K562 (cell line): ENCODE measurements at regions not wholly inside any gene's neighbourhood (a gene's known extent, or its start where the extent isn't known, plus 50 kb on each side); places are given as distances from the start of the nearest gene placed in this dataset.

ENCODE experiments used
- FOXA3 ChIP-seq, 2 experiments: fragments of 450-650 bp in 1 of 2; sonication (generic) in 1 of 2; formaldehyde crosslinking; IDR thresholded peaks in 1 of 2; conservative IDR thresholded peaks in 1 of 2; 2 replicates each; pipeline versions ENCODE4 v1.4.0 to v1.8.0; 2020 to 2022; ENCODE audit warnings: mild to moderate bottlenecking in 2 of 2, missing genetic modification reagents in 1 of 2
- MEIS2 ChIP-seq: fragments of 450-650 bp; IDR thresholded peaks from 2 replicates; pipeline ENCODE4 v1.6.1; 2014; ENCODE audit warnings: mild to moderate bottlenecking; ENCODE audit not compliant: partially characterized antibody
- RBBP5 ChIP-seq: fragments of 200-600 bp; sonication (generic); IDR thresholded peaks from 2 replicates; pipeline ENCODE4 v1.6.1; 2012; ENCODE audit warnings: borderline replicate concordance, mild to moderate bottlenecking, low read length, control low read depth, inconsistent platforms; ENCODE audit not compliant: insufficient read depth, poor library complexity, severe bottlenecking
- ZNF311 ChIP-seq: fragments of 250-450 bp; sonication (Bioruptor Pico); IDR thresholded peaks from 2 replicates; pipeline ENCODE4 v1.4.0; 2020; ENCODE audit warnings: mild to moderate bottlenecking, moderate library complexity
- ZNF77 ChIP-seq: fragments of 250-450 bp; sonication (Bioruptor Pico); IDR thresholded peaks from 2 replicates; pipeline ENCODE4 v1.5.0; 2020
- ZNF79 ChIP-seq: fragments of 250-450 bp; sonication (Bioruptor Pico); IDR thresholded peaks from 2 replicates; pipeline ENCODE4 v1.4.0; 2020; ENCODE audit warnings: low read depth, mild to moderate bottlenecking, moderate library complexity
- TF ChIP-seq, protein P1 (sequence below): fragments of 200-600 bp; sonication (generic); IDR thresholded peaks from one replicate; pipeline ENCODE4 v1.6.1; 2012; ENCODE audit warnings: mild to moderate bottlenecking, low read depth, low read length, inconsistent platforms
- TF ChIP-seq, protein P2 (sequence below), 3 experiments: fragments of 200-800 bp in 1 of 3; fragments of 250-450 bp in 1 of 3; fragments of 450-650 bp in 1 of 3; sonication (Bioruptor Pico) in 1 of 3; sonication (Bioruptor generic) in 1 of 3; formaldehyde crosslinking in 1 of 3; IDR thresholded peaks; 2 replicates each; pipeline versions ENCODE4 v1.6.1 to v1.8.0; 2016 to 2022; ENCODE audit warnings: mild to moderate bottlenecking in 2 of 3, missing genetic modification characterization in 2 of 3, missing compliant biosample characterization in 1 of 3, moderate library complexity in 1 of 3
- TF ChIP-seq, protein P3 (sequence below): fragments of 450-650 bp; formaldehyde crosslinking; IDR thresholded peaks from 2 replicates; pipeline ENCODE4 v1.4.0; 2022; ENCODE audit warnings: mild to moderate bottlenecking, moderate library complexity
- TF ChIP-seq, protein P4 (sequence below): fragments of 250-450 bp; sonication (Bioruptor Pico); IDR thresholded peaks from 2 replicates; pipeline ENCODE4 v1.4.0; 2020; ENCODE audit warnings: mild to moderate bottlenecking

- TF ChIP-seq, protein P1, sequence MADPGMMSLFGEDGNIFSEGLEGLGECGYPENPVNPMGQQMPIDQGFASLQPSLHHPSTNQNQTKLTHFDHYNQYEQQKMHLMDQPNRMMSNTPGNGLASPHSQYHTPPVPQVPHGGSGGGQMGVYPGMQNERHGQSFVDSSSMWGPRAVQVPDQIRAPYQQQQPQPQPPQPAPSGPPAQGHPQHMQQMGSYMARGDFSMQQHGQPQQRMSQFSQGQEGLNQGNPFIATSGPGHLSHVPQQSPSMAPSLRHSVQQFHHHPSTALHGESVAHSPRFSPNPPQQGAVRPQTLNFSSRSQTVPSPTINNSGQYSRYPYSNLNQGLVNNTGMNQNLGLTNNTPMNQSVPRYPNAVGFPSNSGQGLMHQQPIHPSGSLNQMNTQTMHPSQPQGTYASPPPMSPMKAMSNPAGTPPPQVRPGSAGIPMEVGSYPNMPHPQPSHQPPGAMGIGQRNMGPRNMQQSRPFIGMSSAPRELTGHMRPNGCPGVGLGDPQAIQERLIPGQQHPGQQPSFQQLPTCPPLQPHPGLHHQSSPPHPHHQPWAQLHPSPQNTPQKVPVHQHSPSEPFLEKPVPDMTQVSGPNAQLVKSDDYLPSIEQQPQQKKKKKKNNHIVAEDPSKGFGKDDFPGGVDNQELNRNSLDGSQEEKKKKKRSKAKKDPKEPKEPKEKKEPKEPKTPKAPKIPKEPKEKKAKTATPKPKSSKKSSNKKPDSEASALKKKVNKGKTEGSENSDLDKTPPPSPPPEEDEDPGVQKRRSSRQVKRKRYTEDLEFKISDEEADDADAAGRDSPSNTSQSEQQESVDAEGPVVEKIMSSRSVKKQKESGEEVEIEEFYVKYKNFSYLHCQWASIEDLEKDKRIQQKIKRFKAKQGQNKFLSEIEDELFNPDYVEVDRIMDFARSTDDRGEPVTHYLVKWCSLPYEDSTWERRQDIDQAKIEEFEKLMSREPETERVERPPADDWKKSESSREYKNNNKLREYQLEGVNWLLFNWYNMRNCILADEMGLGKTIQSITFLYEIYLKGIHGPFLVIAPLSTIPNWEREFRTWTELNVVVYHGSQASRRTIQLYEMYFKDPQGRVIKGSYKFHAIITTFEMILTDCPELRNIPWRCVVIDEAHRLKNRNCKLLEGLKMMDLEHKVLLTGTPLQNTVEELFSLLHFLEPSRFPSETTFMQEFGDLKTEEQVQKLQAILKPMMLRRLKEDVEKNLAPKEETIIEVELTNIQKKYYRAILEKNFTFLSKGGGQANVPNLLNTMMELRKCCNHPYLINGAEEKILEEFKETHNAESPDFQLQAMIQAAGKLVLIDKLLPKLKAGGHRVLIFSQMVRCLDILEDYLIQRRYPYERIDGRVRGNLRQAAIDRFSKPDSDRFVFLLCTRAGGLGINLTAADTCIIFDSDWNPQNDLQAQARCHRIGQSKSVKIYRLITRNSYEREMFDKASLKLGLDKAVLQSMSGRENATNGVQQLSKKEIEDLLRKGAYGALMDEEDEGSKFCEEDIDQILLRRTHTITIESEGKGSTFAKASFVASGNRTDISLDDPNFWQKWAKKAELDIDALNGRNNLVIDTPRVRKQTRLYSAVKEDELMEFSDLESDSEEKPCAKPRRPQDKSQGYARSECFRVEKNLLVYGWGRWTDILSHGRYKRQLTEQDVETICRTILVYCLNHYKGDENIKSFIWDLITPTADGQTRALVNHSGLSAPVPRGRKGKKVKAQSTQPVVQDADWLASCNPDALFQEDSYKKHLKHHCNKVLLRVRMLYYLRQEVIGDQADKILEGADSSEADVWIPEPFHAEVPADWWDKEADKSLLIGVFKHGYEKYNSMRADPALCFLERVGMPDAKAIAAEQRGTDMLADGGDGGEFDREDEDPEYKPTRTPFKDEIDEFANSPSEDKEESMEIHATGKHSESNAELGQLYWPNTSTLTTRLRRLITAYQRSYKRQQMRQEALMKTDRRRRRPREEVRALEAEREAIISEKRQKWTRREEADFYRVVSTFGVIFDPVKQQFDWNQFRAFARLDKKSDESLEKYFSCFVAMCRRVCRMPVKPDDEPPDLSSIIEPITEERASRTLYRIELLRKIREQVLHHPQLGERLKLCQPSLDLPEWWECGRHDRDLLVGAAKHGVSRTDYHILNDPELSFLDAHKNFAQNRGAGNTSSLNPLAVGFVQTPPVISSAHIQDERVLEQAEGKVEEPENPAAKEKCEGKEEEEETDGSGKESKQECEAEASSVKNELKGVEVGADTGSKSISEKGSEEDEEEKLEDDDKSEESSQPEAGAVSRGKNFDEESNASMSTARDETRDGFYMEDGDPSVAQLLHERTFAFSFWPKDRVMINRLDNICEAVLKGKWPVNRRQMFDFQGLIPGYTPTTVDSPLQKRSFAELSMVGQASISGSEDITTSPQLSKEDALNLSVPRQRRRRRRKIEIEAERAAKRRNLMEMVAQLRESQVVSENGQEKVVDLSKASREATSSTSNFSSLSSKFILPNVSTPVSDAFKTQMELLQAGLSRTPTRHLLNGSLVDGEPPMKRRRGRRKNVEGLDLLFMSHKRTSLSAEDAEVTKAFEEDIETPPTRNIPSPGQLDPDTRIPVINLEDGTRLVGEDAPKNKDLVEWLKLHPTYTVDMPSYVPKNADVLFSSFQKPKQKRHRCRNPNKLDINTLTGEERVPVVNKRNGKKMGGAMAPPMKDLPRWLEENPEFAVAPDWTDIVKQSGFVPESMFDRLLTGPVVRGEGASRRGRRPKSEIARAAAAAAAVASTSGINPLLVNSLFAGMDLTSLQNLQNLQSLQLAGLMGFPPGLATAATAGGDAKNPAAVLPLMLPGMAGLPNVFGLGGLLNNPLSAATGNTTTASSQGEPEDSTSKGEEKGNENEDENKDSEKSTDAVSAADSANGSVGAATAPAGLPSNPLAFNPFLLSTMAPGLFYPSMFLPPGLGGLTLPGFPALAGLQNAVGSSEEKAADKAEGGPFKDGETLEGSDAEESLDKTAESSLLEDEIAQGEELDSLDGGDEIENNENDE = no peak
- TF ChIP-seq ZNF77 (CRISPR knock-in tag) (no peak), ZNF311 (CRISPR knock-in tag) (no peak), MEIS2 (peak; percentile 52), FOXA3 (CRISPR knock-in tag; conservative IDR thresholded peaks at IDR 0.05 in 1 of 2, IDR thresholded peaks at IDR 0.05 in 1 of 2) (peak in 1 of 2 experiments; percentile 44; a peak in 1 of 4 replicates), ZNF79 (CRISPR knock-in tag) (no peak), RBBP5 (no peak)
- TF ChIP-seq, protein P2, sequence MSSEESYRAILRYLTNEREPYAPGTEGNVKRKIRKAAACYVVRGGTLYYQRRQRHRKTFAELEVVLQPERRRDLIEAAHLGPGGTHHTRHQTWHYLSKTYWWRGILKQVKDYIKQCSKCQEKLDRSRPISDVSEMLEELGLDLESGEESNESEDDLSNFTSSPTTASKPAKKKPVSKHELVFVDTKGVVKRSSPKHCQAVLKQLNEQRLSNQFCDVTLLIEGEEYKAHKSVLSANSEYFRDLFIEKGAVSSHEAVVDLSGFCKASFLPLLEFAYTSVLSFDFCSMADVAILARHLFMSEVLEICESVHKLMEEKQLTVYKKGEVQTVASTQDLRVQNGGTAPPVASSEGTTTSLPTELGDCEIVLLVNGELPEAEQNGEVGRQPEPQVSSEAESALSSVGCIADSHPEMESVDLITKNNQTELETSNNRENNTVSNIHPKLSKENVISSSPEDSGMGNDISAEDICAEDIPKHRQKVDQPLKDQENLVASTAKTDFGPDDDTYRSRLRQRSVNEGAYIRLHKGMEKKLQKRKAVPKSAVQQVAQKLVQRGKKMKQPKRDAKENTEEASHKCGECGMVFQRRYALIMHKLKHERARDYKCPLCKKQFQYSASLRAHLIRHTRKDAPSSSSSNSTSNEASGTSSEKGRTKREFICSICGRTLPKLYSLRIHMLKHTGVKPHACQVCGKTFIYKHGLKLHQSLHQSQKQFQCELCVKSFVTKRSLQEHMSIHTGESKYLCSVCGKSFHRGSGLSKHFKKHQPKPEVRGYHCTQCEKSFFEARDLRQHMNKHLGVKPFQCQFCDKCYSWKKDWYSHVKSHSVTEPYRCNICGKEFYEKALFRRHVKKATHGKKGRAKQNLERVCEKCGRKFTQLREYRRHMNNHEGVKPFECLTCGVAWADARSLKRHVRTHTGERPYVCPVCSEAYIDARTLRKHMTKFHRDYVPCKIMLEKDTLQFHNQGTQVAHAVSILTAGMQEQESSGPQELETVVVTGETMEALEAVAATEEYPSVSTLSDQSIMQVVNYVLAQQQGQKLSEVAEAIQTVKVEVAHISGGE (CRISPR knock-in tag; IDR thresholded peaks at IDR 0.05) = no peak
- TF ChIP-seq, protein P3, sequence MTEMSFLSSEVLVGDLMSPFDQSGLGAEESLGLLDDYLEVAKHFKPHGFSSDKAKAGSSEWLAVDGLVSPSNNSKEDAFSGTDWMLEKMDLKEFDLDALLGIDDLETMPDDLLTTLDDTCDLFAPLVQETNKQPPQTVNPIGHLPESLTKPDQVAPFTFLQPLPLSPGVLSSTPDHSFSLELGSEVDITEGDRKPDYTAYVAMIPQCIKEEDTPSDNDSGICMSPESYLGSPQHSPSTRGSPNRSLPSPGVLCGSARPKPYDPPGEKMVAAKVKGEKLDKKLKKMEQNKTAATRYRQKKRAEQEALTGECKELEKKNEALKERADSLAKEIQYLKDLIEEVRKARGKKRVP (CRISPR knock-in tag) = peak; percentile 70
- TF ChIP-seq, protein P4, sequence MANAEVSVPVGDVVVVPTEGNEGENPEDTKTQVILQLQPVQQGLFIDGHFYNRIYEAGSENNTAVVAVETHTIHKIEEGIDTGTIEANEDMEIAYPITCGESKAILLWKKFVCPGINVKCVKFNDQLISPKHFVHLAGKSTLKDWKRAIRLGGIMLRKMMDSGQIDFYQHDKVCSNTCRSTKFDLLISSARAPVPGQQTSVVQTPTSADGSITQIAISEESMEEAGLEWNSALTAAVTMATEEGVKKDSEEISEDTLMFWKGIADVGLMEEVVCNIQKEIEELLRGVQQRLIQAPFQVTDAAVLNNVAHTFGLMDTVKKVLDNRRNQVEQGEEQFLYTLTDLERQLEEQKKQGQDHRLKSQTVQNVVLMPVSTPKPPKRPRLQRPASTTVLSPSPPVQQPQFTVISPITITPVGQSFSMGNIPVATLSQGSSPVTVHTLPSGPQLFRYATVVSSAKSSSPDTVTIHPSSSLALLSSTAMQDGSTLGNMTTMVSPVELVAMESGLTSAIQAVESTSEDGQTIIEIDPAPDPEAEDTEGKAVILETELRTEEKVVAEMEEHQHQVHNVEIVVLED (CRISPR knock-in tag) = no peak
These were observed 408.3 kb downstream of the DMRT2 start (continued) for GRCh38 chr9:1458503-1458902.
